ENCODE measurements at regions not wholly inside any gene's neighbourhood (a gene's known extent, or its start where the extent isn't known, plus 50 kb on each side); places are given as distances from the start of the nearest gene placed in this dataset.

GRCh38 chr4:59457576-59457975, 1742.5 kb upstream of the ADGRL3 start:
- no peak for TF ChIP-seq RAD21 (IDR thresholded peaks at IDR 0.05 in 1 of 2, conservative IDR thresholded peaks at IDR 0.05 in 1 of 2; ENCODE audit: low read depth in 2 of 2, low read length in 2 of 2)
- no peak for TF ChIP-seq E2F6 (IDR thresholded peaks at IDR 0.05)
- TF ChIP-seq ATF3 (IDR thresholded peaks at IDR 0.05; ENCODE audit: insufficient read depth, low read depth, low read length), result no peak
- no peak for TF ChIP-seq CTCF (IDR thresholded peaks at IDR 0.05; ENCODE audit: control extremely low read depth in 1 of 3, insufficient read depth in 1 of 3, low read depth in 1 of 3, low read length in 3 of 3)
- TF ChIP-seq CHD7 (IDR thresholded peaks at IDR 0.05; ENCODE audit: insufficient replicate concordance, low read length), result no peak
- no peak for TF ChIP-seq SP1 (IDR thresholded peaks at IDR 0.05; ENCODE audit: low read depth, low read length)
- TF ChIP-seq RXRA (IDR thresholded peaks at IDR 0.05; ENCODE audit: insufficient read depth, low read depth, low read length), result no peak
- TF ChIP-seq CREB1 (IDR thresholded peaks at IDR 0.05), result no peak
